ENCODE measurements at regions not wholly inside any gene's neighbourhood (a gene's known extent, or its start where the extent isn't known, plus 50 kb on each side); places are given as distances from the start of the nearest gene placed in this dataset.

DNA sequence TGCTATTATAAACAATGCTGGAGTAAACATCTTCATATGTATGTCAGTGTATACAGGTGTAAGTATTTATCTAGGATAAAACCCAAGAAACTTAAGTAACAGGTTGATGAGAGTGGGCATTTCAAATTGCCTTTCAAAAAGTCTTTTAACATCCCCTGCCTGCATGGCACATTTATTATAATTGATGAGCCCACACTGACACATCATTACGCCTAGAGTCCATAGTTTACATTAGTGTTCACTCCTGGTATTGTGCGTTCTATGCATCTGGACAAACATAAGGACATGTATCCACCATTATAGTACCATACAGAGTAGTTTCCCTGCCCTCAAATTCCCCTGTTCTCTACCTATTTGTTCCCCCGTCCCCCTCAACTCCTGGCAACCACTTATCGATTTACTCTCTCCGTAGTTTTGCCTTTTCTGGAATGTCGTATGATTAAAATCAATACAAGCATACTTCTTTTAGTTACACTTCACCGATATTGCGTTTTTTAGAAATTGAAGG is 53.7 kb downstream of the NACA2 start:
- TF ChIP-seq, protein P1, sequence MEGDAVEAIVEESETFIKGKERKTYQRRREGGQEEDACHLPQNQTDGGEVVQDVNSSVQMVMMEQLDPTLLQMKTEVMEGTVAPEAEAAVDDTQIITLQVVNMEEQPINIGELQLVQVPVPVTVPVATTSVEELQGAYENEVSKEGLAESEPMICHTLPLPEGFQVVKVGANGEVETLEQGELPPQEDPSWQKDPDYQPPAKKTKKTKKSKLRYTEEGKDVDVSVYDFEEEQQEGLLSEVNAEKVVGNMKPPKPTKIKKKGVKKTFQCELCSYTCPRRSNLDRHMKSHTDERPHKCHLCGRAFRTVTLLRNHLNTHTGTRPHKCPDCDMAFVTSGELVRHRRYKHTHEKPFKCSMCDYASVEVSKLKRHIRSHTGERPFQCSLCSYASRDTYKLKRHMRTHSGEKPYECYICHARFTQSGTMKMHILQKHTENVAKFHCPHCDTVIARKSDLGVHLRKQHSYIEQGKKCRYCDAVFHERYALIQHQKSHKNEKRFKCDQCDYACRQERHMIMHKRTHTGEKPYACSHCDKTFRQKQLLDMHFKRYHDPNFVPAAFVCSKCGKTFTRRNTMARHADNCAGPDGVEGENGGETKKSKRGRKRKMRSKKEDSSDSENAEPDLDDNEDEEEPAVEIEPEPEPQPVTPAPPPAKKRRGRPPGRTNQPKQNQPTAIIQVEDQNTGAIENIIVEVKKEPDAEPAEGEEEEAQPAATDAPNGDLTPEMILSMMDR (IDR thresholded peaks at IDR 0.05) = no peak
- no peak for TF ChIP-seq POLR2A (IDR thresholded peaks at IDR 0.05)
